HEK293T (cell line): ENCODE measurements at regions not wholly inside any gene's neighbourhood (a gene's known extent, or its start where the extent isn't known, plus 50 kb on each side); places are given as distances from the start of the nearest gene placed in this dataset.

Source experiments
- CTBP1 ChIP-seq: fragments of 450-650 bp; IDR thresholded peaks from 2 replicates; pipeline ENCODE4 v1.6.1; 2016; ENCODE audit warnings: borderline replicate concordance
- FOXA1 ChIP-seq: fragments of 450-650 bp; IDR thresholded peaks from 2 replicates; pipeline ENCODE4 v1.6.1; 2016; ENCODE audit warnings: mild to moderate bottlenecking
- HDGF ChIP-seq: fragments of 450-650 bp; IDR thresholded peaks from 2 replicates; pipeline ENCODE4 v1.6.1; 2017; ENCODE audit warnings: antibody characterized with exemption, borderline replicate concordance
- SP1 ChIP-seq: fragments of 450-650 bp; IDR thresholded peaks from 2 replicates; pipeline ENCODE4 v1.6.1; 2017

DNA sequence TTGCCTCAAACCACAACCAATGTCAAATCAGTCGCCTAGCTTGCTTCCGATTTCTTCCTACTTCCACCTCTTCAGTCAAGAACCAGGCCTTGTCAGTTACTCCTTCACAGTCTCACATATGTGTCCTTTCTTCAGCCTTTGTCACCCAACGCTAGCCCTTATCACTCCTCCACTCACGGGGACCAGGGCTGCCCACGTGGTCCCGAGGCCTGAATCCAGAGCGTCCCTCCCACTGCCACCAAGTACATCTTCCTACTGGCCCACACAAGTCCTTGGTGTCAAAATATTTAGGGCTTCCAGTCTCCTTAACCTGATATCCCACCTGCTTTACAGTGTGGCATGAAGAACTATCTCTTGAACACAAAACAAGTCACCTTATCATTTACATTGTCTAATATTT lies 119.1 kb upstream of the SPRED2 start:
- TF ChIP-seq CTBP1 (no peak), SP1 (no peak), FOXA1 (no peak), HDGF (no peak)
